Peyer's patch (tissue), 4 donors: ENCODE measurements at regions not wholly inside any gene's neighbourhood (a gene's known extent, or its start where the extent isn't known, plus 50 kb on each side); places are given as distances from the start of the nearest gene placed in this dataset.

Source experiments
- CTCF ChIP-seq, 6 experiments: fragments of 450-650 bp in 4 of 6; fragments of 200-600 bp in 2 of 6; sonication (generic) in 1 of 6; IDR thresholded peaks; one replicate each; pipeline ENCODE4 v1.5.1; 2017 to 2019; ENCODE audit warnings: antibody characterized with exemption in 6 of 6, mild to moderate bottlenecking in 3 of 6, moderate library complexity in 1 of 6
- POLR2A ChIP-seq, 2 donors: fragments of 450-650 bp; IDR thresholded peaks; one replicate each; pipeline ENCODE4 v1.5.1; 2017; ENCODE audit warnings: antibody characterized with exemption in 2 of 2, mild to moderate bottlenecking in 2 of 2, moderate library complexity in 2 of 2

- TF ChIP-seq CTCF (IDR thresholded peaks at IDR 0.05) (no peak), POLR2A (IDR thresholded peaks at IDR 0.05) (no peak)
Measured at GRCh38 chr17:77072670-77073069, 68.1 kb upstream of the SEC14L1 start.
